ENCODE measurements at regions not wholly inside any gene's neighbourhood (a gene's known extent, or its start where the extent isn't known, plus 50 kb on each side); places are given as distances from the start of the nearest gene placed in this dataset.
"Not testable (repeated sequence)": the region's sequence is repeated elsewhere in the genome, so short reads cannot be mapped to it uniquely, and the experiment has no call there.

DNA sequence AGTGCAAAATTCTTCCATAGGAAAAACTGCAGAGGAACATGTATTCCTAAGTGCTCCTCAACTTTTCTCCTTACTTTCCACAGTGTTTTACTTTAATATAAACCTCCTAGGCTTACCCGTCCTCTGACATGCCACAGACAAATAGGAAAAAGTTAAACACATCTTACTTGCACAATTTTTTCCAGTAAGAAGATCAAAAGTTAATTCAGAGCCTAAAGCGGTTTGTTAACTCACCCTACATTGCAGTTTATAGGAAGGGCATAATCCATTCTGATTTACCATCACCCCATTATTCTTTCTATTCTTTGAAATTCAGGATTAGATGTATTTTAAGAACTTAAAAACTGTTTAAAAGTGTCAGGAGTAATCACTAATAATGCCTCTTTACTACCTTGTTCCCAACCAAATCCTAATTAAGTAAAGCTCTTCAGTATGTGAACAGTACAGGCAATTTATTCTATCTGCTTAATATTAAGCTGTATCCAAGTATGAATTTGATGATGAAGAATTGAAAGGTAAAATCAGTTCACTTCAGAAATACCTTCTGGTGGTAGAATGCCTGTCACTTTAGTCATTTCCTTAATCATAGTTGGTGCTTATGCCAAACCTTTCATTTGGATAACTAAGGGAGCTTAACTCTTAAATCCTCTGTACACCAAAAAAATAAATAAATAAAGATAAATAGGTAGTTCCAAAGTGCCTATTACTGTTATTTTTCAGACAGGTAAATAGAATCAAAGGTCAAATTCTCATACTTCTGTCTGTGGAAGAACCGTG lies 292.0 kb downstream of the ALDH8A1 start:
- no peak for DNase-seq (ENCODE audit: low read depth, low spot score)
- H3K27ac ChIP-seq, result peak overlapping the region; percentile 17

DNA sequence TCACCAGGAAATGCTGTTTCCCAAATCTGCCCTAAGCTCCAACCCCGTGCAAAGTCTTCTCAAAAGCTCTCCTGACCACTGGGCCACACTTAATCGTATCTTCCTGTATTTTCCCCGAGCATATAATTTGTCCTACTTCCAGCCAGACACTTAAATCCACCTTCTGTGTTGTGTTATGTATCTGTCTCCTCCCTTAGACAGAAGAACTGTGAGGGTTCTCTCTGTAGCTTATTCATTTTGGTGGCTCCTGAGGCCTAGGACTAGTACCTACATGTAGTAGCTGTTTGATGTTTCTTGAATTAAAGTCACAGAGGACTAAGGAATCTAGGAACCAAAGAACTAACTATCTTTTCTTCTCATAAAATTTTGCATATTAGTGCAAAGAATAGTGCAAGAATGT lies 292.6 kb downstream of the ALDH8A1 start:
- DNase-seq (ENCODE audit: low read depth, low spot score), result no peak
- H3K27ac ChIP-seq, result peak overlapping the region; percentile 17

DNA sequence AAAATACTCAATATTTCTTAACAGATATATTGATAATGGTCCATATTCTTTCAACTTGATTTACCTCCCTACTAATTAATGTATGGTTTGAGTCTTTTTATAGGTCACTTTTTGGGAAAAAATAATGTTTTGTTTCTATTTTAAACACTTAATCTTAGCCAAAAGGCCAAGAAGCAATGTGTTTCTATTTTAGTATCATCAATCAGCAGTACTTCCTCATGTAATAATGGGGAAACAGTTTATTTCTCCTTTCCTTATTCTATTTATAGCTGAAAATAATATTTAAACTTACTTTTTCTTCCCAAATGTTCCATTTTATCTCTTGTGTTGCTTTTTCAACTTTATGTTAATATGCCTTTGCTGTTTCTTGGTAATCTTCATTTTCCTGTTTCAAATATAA lies 295.1 kb downstream of the ALDH8A1 start:
- no peak for DNase-seq (ENCODE audit: low read depth, low spot score)
- H3K27ac ChIP-seq, result no peak overlapping the region

DNA sequence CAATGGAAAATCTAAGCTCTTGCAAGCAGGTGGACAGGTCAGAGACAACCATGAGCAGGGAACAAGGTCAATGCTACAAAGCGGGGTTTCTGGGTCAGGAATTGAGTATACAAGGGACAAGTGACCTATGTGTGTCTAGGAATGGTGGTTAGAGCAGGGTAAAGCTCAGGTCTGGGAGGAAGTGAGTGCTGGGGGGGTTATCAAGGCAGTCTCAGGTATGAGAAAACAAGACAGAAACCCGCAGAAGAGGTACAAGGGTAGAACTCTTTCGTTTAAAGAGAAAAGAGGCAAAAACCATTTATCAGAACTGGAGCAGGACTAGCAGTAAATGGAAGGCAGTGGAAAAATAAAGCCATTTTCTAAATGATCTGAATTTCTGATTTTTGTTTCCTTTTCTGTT lies 298.4 kb downstream of the ALDH8A1 start:
- H3K27ac ChIP-seq, result no peak overlapping the region
- DNase-seq (ENCODE audit: low read depth, low spot score), result no peak

DNA sequence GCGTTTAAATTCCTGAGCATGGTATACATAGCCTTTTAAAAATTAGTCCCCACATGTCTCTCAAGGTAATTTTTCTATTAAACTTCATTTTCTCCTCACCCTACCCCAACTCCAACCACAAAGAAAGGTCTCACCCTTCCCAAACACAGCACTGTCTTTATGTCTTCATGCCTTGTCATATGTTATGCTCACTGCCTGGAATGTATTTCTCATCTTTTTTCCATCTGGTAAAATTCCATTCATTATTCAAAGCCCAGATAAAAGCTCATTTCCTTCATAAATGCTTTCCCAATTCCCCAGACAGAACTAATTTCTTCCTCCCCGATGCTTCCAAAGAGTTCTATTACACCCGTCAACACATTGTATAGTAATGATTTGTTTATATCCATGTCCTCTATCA lies 302.0 kb downstream of the ALDH8A1 start:
- H3K27ac ChIP-seq, result no peak overlapping the region

DNA sequence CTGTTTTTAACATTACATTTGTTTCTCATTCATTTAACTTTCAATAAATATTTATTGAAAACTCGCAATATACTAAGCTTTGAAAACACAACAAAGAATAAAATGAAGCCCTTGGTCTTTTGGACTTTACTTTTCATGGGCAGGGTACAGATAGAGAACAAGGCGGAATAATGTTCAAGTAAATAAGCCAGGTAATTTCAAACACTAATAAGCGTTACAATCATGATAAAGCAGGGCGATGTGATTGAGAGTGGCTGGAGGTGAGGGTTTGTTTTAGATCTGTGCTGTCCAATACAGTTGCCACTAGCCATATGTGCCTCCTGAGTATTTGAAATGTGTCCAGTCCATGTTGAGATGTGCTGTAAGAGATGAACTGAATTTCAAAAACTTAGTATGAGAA lies 307.1 kb downstream of the ALDH8A1 start:
- no peak for DNase-seq (ENCODE audit: low read depth, low spot score)
- H3K27ac ChIP-seq, result no peak overlapping the region

More for the DNA sequence above, 302.0 kb downstream of the ALDH8A1 start:
- no peak for DNase-seq (ENCODE audit: low read depth, low spot score)

GRCh38 chr6:134642279-134642678 lies 307.6 kb downstream of the ALDH8A1 start:
- DNase-seq (ENCODE audit: low read depth, low spot score), result no peak
- no peak overlapping the region for H3K27ac ChIP-seq

DNA sequence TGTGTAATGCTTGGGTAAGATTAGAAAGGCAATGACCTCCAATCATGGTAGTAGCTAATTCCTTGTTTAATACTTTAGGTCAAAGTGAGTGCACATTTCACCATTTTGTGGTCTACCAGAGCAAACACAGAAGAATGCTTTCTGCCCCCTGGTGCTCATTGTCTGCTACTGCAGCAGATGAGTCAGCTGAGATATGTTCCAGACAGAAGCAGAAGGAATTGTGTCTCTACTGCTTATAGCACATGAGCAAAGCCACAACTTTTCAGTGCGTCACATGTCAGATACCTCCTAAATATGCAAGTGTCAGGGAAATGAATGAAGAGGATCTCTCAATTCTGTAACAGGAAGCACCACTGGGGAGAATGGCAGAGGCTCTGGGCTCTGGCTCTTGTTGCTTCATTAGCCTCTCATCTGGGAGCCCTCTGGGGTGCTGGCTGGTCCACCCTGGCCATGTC lies 308.9 kb downstream of the ALDH8A1 start:
- peak overlapping the region; percentile 30 for H3K27ac ChIP-seq

DNA sequence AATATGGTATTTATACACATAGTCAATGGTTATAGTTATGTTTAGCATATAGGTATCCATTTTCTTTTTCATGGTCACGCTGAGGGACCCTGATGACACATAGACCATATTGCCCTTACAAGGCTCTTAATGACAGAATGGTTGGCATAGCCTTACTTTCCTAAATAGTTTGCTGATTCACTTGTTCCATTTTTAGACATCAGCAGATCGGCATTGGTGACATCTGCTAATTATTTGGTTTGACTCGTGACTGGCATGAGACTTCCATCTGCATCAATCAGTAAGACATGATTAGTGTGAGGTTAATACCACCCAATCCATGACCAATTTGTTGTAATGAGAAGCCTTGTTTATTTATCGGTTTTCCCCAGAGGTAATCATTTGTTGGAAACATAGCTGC lies 309.7 kb downstream of the ALDH8A1 start:
- no peak for DNase-seq (ENCODE audit: low read depth, low spot score)
- H3K27ac ChIP-seq, result no peak overlapping the region

More for the DNA sequence above, 308.9 kb downstream of the ALDH8A1 start:
- DNase-seq (ENCODE audit: low read depth, low spot score), result peak; percentile 52

DNA sequence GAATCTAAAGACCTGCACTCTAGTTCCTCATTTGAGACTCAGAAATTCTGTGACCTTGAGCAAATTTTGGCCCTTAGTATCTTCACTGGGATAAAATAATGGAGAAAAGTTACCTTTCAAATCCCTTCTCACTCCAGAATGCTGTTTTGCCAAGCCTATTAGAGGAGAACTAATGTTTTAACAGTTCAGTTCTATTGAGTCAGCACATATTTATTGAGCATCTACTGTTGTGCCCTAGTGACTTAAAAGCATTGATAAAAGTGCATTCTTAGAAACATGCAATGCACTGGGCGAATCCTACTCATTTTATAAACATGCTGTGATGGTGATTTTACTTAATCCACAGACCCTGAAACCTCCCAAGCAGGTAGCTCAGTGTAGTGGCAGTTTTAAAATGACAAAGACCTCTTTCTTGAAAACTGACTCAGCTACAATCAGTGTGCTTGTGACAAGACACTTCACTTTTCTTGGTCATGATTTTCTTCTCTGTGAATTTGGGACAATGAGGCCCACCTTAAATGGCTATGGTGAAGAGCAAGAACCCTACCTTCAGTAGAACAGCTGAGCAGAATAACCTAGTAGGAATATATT lies 312.0 kb downstream of the ALDH8A1 start:
- no peak overlapping the region for H3K27ac ChIP-seq
- no peak for DNase-seq (ENCODE audit: low read depth, low spot score)

GRCh38 chr6:134637282-134637681 lies 312.6 kb downstream of the ALDH8A1 start:
- DNase-seq (ENCODE audit: low read depth, low spot score), result no peak
- H3K27ac ChIP-seq, result no peak overlapping the region

DNA sequence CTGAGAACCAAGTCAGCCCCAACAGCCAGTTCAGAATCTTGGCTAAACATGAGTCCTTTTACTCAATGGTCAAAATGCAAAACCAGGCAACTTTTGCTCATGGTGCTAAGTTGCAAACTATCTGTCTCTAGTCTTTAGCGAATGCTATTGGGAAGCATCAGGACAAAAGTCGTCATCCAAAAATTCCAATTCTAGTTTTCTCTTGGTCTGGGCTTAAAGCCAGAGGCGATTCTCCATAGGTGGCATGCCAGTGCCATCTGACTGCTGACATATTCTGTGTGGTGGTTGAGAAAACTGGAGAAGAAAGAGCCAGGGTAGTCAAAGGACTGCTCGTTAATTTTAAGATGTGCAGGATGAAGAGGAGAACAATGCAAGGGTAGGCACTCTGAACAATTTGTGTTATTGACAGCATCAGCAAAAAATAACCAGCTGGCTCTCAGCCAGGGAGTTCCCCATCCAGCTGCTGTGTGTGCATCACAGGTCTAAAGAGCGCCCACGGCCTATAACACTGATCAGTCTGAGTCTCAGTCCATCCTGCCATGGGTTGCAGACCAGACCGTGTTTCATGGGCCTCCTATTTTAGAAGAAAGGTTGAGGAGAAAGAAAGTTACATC lies 313.6 kb downstream of the ALDH8A1 start:
- no peak overlapping the region for H3K27ac ChIP-seq
- DNase-seq (ENCODE audit: low read depth, low spot score), result no peak

DNA sequence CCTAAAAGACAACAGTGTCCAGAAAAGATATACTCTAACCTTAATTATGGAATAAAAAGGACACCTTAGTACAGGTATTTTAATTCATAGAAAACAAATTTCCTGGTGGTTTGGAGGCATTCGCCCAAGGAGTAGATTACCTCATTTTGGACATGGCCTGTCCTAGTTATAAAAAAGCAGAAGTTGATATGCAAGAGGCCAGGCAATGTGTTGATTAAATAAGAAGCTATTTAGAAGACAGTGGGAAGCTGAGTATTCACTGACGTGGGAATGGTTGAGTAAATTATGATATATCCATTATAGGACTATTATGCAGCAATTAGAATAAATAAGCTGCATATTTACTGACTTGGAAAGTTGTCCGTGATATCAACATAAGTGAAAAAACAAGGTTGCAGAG lies 314.9 kb downstream of the ALDH8A1 start:
- no peak for DNase-seq (ENCODE audit: low read depth, low spot score)

GRCh38 chr6:134634466-134634865 lies 315.4 kb downstream of the ALDH8A1 start:
- DNase-seq (ENCODE audit: low read depth, low spot score), result no peak
- peak overlapping the region; percentile 43 for H3K27ac ChIP-seq

More for the DNA sequence above, 314.9 kb downstream of the ALDH8A1 start:
- no peak overlapping the region for H3K27ac ChIP-seq

DNA sequence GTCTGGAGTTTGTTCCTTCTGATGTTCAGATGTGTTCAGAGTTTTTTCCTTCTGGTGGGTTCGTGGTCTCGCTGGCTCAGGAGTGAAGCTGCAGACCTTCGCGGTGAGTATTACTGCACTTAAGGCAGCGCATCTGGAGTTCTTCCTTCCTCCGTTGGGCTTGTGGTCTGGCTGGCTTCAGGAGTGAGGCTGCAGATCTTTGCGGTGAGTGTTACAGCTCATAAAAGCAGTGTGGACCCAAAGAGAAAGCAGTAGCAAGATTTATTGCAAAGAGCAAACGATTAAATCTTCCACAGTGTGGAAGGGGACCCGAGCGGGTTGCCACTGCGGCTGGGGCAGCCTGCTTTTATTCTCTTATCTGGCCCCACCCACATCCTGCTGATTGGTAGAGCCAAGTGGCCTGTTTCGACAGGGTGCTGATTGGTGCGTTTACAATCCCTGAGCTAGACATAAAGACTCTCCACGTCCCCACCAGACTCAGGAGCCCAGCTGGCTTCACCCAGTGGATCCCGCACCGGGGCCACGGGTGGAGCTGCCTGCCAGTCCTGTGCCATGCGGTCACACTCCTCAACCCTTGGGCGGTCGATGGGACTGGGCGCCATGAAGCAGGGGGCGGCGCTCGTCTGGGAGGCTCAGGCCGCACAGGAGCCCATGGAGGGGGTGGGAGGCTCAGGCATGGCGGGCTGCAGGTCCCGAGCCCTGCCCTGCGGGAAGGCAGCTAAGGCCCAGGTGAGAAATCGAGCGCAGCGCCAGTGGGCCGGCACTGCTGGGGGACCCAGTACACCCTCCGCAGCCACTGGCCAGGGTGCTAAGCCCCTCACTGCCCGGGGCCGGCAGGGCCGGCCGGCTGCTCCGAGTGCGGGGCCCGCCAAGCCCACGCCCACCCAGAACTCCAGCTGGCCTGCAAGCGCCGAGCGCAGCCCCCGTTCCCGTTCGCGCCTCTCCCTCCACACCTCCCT lies 315.3 kb upstream of the SGK1 start:
- not testable (repeated sequence) for H3K27ac ChIP-seq; DNase-seq (ENCODE audit: low read depth, low spot score)

DNA sequence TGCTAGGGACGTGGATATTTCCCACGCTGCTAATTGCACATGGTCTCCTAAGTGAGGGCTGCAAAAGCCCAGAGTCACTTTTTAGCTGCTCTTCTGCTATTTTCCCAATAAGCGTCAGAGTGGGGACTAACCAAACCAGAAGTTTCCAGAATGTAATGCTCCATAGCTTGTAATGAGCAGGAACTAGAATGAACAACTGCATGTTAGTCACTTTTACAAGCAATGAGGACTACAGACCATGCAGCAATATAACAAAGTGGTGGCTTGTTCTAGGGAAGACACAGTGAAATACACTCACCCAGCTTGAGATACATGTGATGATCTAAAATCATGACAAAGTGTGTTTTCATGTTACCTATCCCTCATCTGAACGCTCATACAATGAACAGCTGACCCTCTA lies 314.1 kb upstream of the SGK1 start:
- no peak for DNase-seq (ENCODE audit: low read depth, low spot score)
- H3K27ac ChIP-seq, result no peak overlapping the region

- no peak overlapping the region for H3K27ac ChIP-seq
- no peak for DNase-seq (ENCODE audit: low read depth, low spot score)
Observed at GRCh38 chr6:134631398-134631924, 313.5 kb upstream of the SGK1 start.

- no peak overlapping the region for H3K27ac ChIP-seq
- no peak for DNase-seq (ENCODE audit: low read depth, low spot score)
Observed at GRCh38 chr6:134630508-134631121, 312.7 kb upstream of the SGK1 start.

DNA sequence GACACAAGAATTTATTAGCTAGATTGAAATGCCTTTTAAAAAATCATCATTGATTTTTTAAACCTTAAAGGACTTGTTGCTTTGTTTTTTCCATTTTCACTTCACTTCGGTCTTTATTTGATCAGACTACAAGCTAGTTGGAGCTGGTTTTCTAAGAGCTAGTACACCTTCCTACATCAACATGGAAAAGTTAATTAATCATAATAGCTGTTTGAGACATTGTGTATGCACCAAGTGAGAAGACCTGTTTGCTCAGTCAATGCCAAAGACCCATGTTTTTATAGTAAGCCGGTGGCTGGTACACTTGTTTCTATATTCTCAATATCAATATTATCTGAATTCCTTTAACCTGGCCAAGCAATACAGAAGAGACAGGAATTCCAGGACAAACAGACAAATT lies 310.2 kb upstream of the SGK1 start:
- H3K27ac ChIP-seq, result no peak overlapping the region
- DNase-seq (ENCODE audit: low read depth, low spot score), result no peak

DNA sequence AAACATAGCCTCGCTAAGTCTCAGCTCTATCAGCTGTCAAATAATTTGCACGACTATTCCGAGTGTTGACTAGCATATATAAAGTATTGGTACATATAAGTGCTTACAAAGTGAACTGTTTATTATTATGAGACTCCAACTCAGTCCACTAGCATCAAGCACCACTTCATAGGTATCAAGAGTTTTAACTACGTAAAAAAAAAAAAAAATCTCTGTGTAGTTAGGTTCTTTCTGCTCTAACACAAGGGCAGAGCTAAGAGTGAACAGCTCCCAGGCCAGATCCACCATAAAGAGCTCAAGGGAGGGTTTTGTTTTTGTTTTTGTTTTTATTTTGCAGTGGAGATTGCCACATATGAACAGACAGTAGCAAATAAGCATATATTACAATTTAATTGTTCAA lies 309.8 kb upstream of the SGK1 start:
- DNase-seq (ENCODE audit: low read depth, low spot score), result no peak
- H3K27ac ChIP-seq, result no peak overlapping the region

All from epithelial cell of prostate (primary cell).